ENCODE measurements at regions not wholly inside any gene's neighbourhood (a gene's known extent, or its start where the extent isn't known, plus 50 kb on each side); places are given as distances from the start of the nearest gene placed in this dataset.

DNA sequence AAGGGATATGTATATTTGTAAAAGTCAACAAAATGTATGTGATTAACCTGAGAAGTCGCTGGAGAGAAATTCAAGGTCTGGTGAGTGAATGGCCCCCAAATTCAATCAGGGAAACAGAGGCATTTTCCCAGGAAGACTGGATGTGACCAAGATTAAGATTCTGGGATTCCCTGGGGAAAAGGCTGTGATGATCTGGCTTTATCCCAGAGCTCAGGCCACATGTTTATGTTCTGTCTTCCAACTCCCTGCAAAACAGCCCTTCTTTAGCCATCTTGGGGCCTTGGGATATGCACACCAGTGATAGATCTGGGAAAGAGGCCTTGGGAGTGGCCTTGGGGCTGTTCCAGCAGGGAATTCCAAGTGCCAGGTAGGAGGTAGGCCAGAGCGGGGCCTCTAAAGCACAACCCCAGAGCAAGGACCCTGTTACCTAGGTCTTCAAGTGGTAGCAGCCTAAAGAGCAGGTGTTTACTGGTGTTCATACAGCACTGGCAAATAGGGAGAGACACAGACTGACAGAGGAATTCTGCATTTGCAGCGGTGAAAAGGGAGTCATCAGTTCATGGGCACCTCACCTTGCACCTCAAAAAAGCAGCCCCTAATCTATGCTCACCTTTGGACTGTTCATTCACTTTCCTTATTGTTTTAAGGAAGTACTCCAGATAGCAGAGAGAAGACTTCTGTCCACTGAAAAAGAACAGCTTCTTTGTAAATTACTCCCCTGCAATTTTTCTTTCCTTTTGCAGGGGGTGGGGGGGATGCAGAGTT, 312.4 kb downstream of the BUD13 start:
- TF ChIP-seq ZNF737 (CRISPR knock-in tag; IDR thresholded peaks at IDR 0.05; ENCODE audit: borderline replicate concordance) (no peak), BRCA1 (CRISPR knock-in tag; IDR thresholded peaks at IDR 0.05) (no peak)

Measured in HepG2 (cell line).